ENCODE measurements at regions not wholly inside any gene's neighbourhood (a gene's known extent, or its start where the extent isn't known, plus 50 kb on each side); places are given as distances from the start of the nearest gene placed in this dataset.

GRCh38 chr6:98092331-98092730 is 742.0 kb upstream of the POU3F2 start:
- no peak overlapping the region for H3K4me3 ChIP-seq (ENCODE audit: insufficient read length, low read depth)
- H3K27me3 ChIP-seq (ENCODE audit: insufficient read depth, insufficient read length), result no peaks in the 10 kb centered on the region
- H3K4me1 ChIP-seq (ENCODE audit: insufficient read depth, insufficient read length), result no peaks in the 10 kb centered on the region
- TF ChIP-seq ZNF274 (IDR thresholded peaks at IDR 0.05; ENCODE audit: low read depth, low read length), result no peak
- no peak for TF ChIP-seq SUZ12 (IDR thresholded peaks at IDR 0.05; ENCODE audit: extremely low read depth, insufficient read depth, insufficient read length)
- no peak for TF ChIP-seq YY1 (IDR thresholded peaks at IDR 0.05; ENCODE audit: insufficient read depth, insufficient read length)
- H3K9me3 ChIP-seq (ENCODE audit: insufficient read depth, low read length), result no peaks in the 10 kb centered on the region
- no peak for DNase-seq (ENCODE audit: low read depth, low spot score)
- no peak overlapping the region for H3K9ac ChIP-seq (ENCODE audit: insufficient read length, low read depth)
- H3K36me3 ChIP-seq (ENCODE audit: insufficient read depth, insufficient read length, low read length), result no peaks in the 10 kb centered on the region

- no peak for TF ChIP-seq YY1 (IDR thresholded peaks at IDR 0.05; ENCODE audit: insufficient read depth, insufficient read length)
- TF ChIP-seq SUZ12 (IDR thresholded peaks at IDR 0.05; ENCODE audit: extremely low read depth, insufficient read depth, insufficient read length), result no peak
- no peak for TF ChIP-seq ZNF274 (IDR thresholded peaks at IDR 0.05; ENCODE audit: low read depth, low read length)
- H3K4me3 ChIP-seq (ENCODE audit: insufficient read length, low read depth), result no peak overlapping the region
- H3K27me3 ChIP-seq (ENCODE audit: insufficient read depth, insufficient read length), result no peaks in the 10 kb centered on the region
- H3K4me1 ChIP-seq (ENCODE audit: insufficient read depth, insufficient read length), result no peaks in the 10 kb centered on the region
- no peaks in the 10 kb centered on the region for H3K9me3 ChIP-seq (ENCODE audit: insufficient read depth, low read length)
- H3K36me3 ChIP-seq (ENCODE audit: insufficient read depth, insufficient read length, low read length), result no peaks in the 10 kb centered on the region
- no peak for DNase-seq (ENCODE audit: low read depth, low spot score)
- H3K9ac ChIP-seq (ENCODE audit: insufficient read length, low read depth), result no peak overlapping the region
These were observed 739.7 kb upstream of the POU3F2 start for GRCh38 chr6:98094696-98095095.

- Histone ChIP-seq H3K4me3 (ENCODE audit: insufficient read length, low read depth) (no peak overlapping the region), H3K27me3 (ENCODE audit: insufficient read depth, insufficient read length) (no peaks in the 10 kb centered on the region), H3K36me3 (ENCODE audit: insufficient read depth, insufficient read length, low read length) (no peaks in the 10 kb centered on the region), H3K9me3 (ENCODE audit: insufficient read depth, low read length) (no peaks in the 10 kb centered on the region), H3K4me1 (ENCODE audit: insufficient read depth, insufficient read length) (no peaks in the 10 kb centered on the region), H3K9ac (ENCODE audit: insufficient read length, low read depth) (no peak overlapping the region)
- TF ChIP-seq SUZ12 (IDR thresholded peaks at IDR 0.05; ENCODE audit: extremely low read depth, insufficient read depth, insufficient read length) (no peak), ZNF274 (IDR thresholded peaks at IDR 0.05; ENCODE audit: low read depth, low read length) (no peak), YY1 (IDR thresholded peaks at IDR 0.05; ENCODE audit: insufficient read depth, insufficient read length) (no peak)
- DNase-seq (ENCODE audit: low read depth, low spot score), result no peak
These were observed 726.6 kb upstream of the POU3F2 start for GRCh38 chr6:98107801-98108200.

DNA sequence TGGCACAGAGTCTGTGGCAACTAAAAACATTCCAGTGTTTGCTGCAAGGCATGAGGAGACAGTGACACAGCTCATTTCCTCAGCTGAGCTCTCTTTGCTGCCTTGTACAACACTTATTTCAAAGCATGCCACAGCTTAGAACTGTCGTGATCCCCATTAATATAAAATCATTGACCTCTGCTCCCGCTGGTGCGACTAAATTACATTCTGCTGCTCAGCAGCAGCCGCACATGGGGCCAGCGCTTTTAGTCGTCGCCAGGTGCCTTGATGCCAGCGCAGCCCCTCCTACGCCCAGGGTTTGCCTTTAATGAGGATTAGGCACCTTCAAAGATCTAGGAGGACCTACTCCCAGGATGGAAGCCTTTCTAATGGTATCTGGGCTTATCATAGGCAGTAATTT is 717.9 kb upstream of the POU3F2 start:
- no peak for TF ChIP-seq YY1 (IDR thresholded peaks at IDR 0.05; ENCODE audit: insufficient read depth, insufficient read length)
- TF ChIP-seq SUZ12 (IDR thresholded peaks at IDR 0.05; ENCODE audit: extremely low read depth, insufficient read depth, insufficient read length), result no peak
- no peak for TF ChIP-seq ZNF274 (IDR thresholded peaks at IDR 0.05; ENCODE audit: low read depth, low read length)
- Histone ChIP-seq H3K9me3 (ENCODE audit: insufficient read depth, low read length) (no peaks in the 10 kb centered on the region), H3K4me3 (ENCODE audit: insufficient read length, low read depth) (no peak overlapping the region), H3K4me1 (ENCODE audit: insufficient read depth, insufficient read length) (no peaks in the 10 kb centered on the region), H3K27me3 (ENCODE audit: insufficient read depth, insufficient read length) (peaks cover 2% of the 10 kb centered on the region), H3K9ac (ENCODE audit: insufficient read length, low read depth) (no peak overlapping the region), H3K36me3 (ENCODE audit: insufficient read depth, insufficient read length, low read length) (no peaks in the 10 kb centered on the region)
- DNase-seq (ENCODE audit: low read depth, low spot score), result no peak

DNA sequence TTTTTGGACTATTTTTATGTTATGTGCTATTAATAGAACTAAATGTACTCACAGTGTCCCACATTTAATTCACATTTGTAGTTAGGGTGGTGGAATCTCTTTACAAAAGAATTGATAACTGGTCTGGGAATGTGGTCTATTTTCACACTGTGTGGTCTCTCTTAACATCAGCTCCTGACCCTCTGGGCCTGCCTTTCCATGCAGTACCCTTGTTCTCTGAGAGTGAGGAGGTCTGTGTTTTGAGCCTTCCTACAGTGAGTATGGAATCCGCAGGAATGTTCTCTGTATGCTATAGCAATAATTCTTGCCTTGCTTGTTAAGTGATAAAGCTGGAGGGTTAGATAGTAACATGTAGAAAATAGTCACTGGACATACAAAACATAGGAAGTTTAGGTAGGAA is 717.3 kb upstream of the POU3F2 start:
- Histone ChIP-seq H3K27me3 (ENCODE audit: insufficient read depth, insufficient read length) (peaks cover 2% of the 10 kb centered on the region), H3K36me3 (ENCODE audit: insufficient read depth, insufficient read length, low read length) (no peaks in the 10 kb centered on the region), H3K4me1 (ENCODE audit: insufficient read depth, insufficient read length) (no peaks in the 10 kb centered on the region), H3K9me3 (ENCODE audit: insufficient read depth, low read length) (no peaks in the 10 kb centered on the region), H3K4me3 (ENCODE audit: insufficient read length, low read depth) (no peak overlapping the region), H3K9ac (ENCODE audit: insufficient read length, low read depth) (no peak overlapping the region)
- TF ChIP-seq SUZ12 (IDR thresholded peaks at IDR 0.05; ENCODE audit: extremely low read depth, insufficient read depth, insufficient read length) (no peak), YY1 (IDR thresholded peaks at IDR 0.05; ENCODE audit: insufficient read depth, insufficient read length) (no peak), ZNF274 (IDR thresholded peaks at IDR 0.05; ENCODE audit: low read depth, low read length) (no peak)
- DNase-seq (ENCODE audit: low read depth, low spot score), result no peak

DNA sequence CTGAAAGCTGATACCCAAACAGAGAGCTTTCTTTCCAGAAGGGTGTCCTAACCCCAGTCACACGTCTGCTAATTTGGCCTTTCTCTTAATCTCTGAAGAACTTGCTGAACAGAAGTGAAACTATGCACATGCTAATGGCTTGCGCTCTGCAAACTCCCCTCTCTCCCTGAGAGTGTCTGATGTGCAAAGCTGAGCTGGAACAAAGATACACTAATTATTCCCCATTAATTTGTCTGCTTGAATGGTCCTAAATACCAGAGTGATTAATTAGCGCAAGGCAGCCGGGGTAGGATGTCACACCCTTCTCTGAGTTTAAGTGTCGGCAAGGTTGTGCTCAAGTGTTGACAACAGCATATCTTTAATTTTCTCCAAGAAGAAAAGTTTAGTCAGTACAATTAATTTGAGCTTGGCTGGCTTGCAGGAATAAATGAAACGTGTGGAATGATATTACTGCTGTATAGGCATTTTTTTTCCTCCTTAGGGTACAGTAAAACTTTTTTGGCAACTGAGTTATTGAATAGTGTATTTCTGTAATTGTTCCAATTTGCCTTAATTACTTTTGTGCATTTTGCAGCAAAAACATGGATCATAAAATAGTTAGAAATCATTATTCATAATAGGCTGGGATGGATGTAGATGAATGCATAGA is 715.9 kb upstream of the POU3F2 start:
- peak; percentile 13 for DNase-seq (ENCODE audit: low read depth, low spot score)
- H3K27me3 ChIP-seq (ENCODE audit: insufficient read depth, insufficient read length), result peaks cover 2% of the 10 kb centered on the region
- no peak overlapping the region for H3K4me3 ChIP-seq (ENCODE audit: insufficient read length, low read depth)
- no peaks in the 10 kb centered on the region for H3K4me1 ChIP-seq (ENCODE audit: insufficient read depth, insufficient read length)
- TF ChIP-seq ZNF274 (IDR thresholded peaks at IDR 0.05; ENCODE audit: low read depth, low read length) (no peak), SUZ12 (IDR thresholded peaks at IDR 0.05; ENCODE audit: extremely low read depth, insufficient read depth, insufficient read length) (no peak), YY1 (IDR thresholded peaks at IDR 0.05; ENCODE audit: insufficient read depth, insufficient read length) (no peak)
- no peaks in the 10 kb centered on the region for H3K36me3 ChIP-seq (ENCODE audit: insufficient read depth, insufficient read length, low read length)
- no peaks in the 10 kb centered on the region for H3K9me3 ChIP-seq (ENCODE audit: insufficient read depth, low read length)
- H3K9ac ChIP-seq (ENCODE audit: insufficient read length, low read depth), result no peak overlapping the region

DNA sequence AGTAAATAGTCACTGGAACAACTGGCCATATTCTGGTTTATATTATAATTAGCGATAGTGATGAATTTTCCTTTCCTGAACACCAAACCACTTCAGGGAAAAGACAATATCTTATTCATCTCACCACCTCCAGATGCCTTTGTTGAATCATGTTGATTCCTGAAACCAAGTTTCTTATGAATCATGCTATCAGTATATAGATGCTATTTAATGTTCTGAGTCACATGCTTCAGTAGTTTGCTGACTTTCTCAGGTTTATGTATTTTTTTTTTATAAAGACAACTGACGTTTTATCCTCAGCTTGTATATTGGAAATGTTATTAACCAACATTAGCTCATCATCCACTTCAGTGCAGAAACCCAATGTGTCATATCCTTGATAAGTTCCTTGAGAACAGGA is 710.2 kb upstream of the POU3F2 start:
- H3K9me3 ChIP-seq (ENCODE audit: insufficient read depth, low read length), result no peaks in the 10 kb centered on the region
- H3K36me3 ChIP-seq (ENCODE audit: insufficient read depth, insufficient read length, low read length), result no peaks in the 10 kb centered on the region
- no peak overlapping the region for H3K4me3 ChIP-seq (ENCODE audit: insufficient read length, low read depth)
- TF ChIP-seq SUZ12 (IDR thresholded peaks at IDR 0.05; ENCODE audit: extremely low read depth, insufficient read depth, insufficient read length) (no peak), ZNF274 (IDR thresholded peaks at IDR 0.05; ENCODE audit: low read depth, low read length) (no peak), YY1 (IDR thresholded peaks at IDR 0.05; ENCODE audit: insufficient read depth, insufficient read length) (no peak)
- H3K4me1 ChIP-seq (ENCODE audit: insufficient read depth, insufficient read length), result no peaks in the 10 kb centered on the region
- H3K9ac ChIP-seq (ENCODE audit: insufficient read length, low read depth), result no peak overlapping the region
- H3K27me3 ChIP-seq (ENCODE audit: insufficient read depth, insufficient read length), result no peaks in the 10 kb centered on the region
- no peak for DNase-seq (ENCODE audit: low read depth, low spot score)
